GM23248 (cell line): ENCODE measurements at regions not wholly inside any gene's neighbourhood (a gene's known extent, or its start where the extent isn't known, plus 50 kb on each side); places are given as distances from the start of the nearest gene placed in this dataset.

ENCODE experiments used
- DNase-seq: peaks from one replicate; pipeline ENCODE4 v3.0.0-alpha.2; 2015
- H2AFZ ChIP-seq: fragments of 200-600 bp; sonication (generic); 2 replicates; pipeline ENCODE4 v1.6.1; 2016; ENCODE audit warnings: antibody characterized with exemption
- H3F3A ChIP-seq: fragments of 200-600 bp; sonication (generic); 2 replicates; pipeline ENCODE4 v1.6.1; 2016; ENCODE audit warnings: mild to moderate bottlenecking, antibody characterized with exemption, mixed run types; ENCODE audit not compliant: insufficient read depth
- H3K27ac ChIP-seq: fragments of 200-600 bp; sonication (generic); 2 replicates; pipeline ENCODE4 v1.5.1; 2016; ENCODE audit warnings: mild to moderate bottlenecking
- H3K27me3 ChIP-seq: fragments of 200-600 bp; sonication (generic); replicated peaks from 2 replicates; pipeline ENCODE4 v1.6.1; 2016; ENCODE audit warnings: mild to moderate bottlenecking; ENCODE audit not compliant: insufficient read depth
- H3K36me3 ChIP-seq: fragments of 200-600 bp; sonication (generic); 2 replicates; pipeline ENCODE4 v1.6.1; 2016; ENCODE audit warnings: low read depth, mild to moderate bottlenecking
- H3K4me1 ChIP-seq: fragments of 200-600 bp; sonication (generic); 2 replicates; pipeline ENCODE4 v1.6.1; 2016; ENCODE audit warnings: mild to moderate bottlenecking; ENCODE audit not compliant: insufficient read depth
- H3K4me2 ChIP-seq: fragments of 200-600 bp; sonication (generic); one replicate; pipeline ENCODE4 v1.6.1; 2016; ENCODE audit warnings: mild to moderate bottlenecking; ENCODE audit not compliant: unreplicated experiment
- H3K4me3 ChIP-seq: fragments of 200-600 bp; sonication (generic); 2 replicates; pipeline ENCODE4 v1.5.1; 2016; ENCODE audit warnings: mild to moderate bottlenecking
- H3K79me2 ChIP-seq: fragments of 200-600 bp; sonication (generic); 2 replicates; pipeline ENCODE4 v1.6.1; 2016; ENCODE audit warnings: mild to moderate bottlenecking; ENCODE audit not compliant: insufficient read depth
- H3K9ac ChIP-seq: fragments of 200-600 bp; sonication (generic); 2 replicates; pipeline ENCODE4 v1.6.1; 2016; ENCODE audit warnings: mild to moderate bottlenecking
- H3K9me2 ChIP-seq: fragments of 200-600 bp; sonication (generic); 2 replicates; pipeline ENCODE4 v1.6.1; 2016; ENCODE audit warnings: mixed run types, mild to moderate bottlenecking, moderate library complexity; ENCODE audit not compliant: insufficient read depth
- H3K9me3 ChIP-seq: fragments of 200-600 bp; sonication (generic); one replicate; pipeline ENCODE4 v1.6.1; 2017; ENCODE audit warnings: low read depth
- H4K20me1 ChIP-seq: fragments of 200-600 bp; sonication (generic); 2 replicates; pipeline ENCODE4 v1.6.0; 2016; ENCODE audit not compliant: insufficient read depth
- EZH2 ChIP-seq: fragments of 200-600 bp; sonication (generic); IDR thresholded peaks from 2 replicates; pipeline ENCODE4 v1.6.1; 2018; ENCODE audit warnings: antibody characterized with exemption, mild to moderate bottlenecking; ENCODE audit not compliant: insufficient read depth, poor library complexity, severe bottlenecking
- EZH2phosphoT487 ChIP-seq: fragments of 200-600 bp; sonication (generic); IDR thresholded peaks from 2 replicates; pipeline ENCODE4 v1.6.1; 2018; ENCODE audit warnings: antibody characterized with exemption, moderate library complexity, mild to moderate bottlenecking, low read depth; ENCODE audit not compliant: insufficient read depth
- WGBS, 2 experiments: methylation state at CpG; one replicate each; pipeline ENCODE4 v1.1.6; 2015 to 2017; ENCODE audit warnings: low lambda C conversion rate in 2 of 2, low coverage in 1 of 2; ENCODE audit errors: missing lambda C conversion rate in 2 of 2; 5-methylcytosine and 5-hydroxymethylcytosine counted together
- in situ Hi-C: fragments of 300-500 bp; cut with MboI; formaldehyde crosslinking; loops from 2 replicates; pipeline ENCODE4 v1.15.0; 2020

GRCh38 chr9:126236273-126236672 is 90.4 kb upstream of the MVB12B start:
- no peak for DNase-seq
- no peak overlapping the region for H3K4me2 ChIP-seq
- H4K20me1 ChIP-seq = no peaks in the 10 kb centered on the region
- TF ChIP-seq EZH2 = no peak
- TF ChIP-seq EZH2phosphoT487 = no peak
- H3F3A ChIP-seq = no peaks in the 10 kb centered on the region
- H3K9me2 ChIP-seq = no peaks in the 10 kb centered on the region
- no peaks in the 10 kb centered on the region for H3K4me1 ChIP-seq
- WGBS, 2 experiments = 62 to 65% methylated on average over 7 of the region's 7 CpGs
- no peaks in the 10 kb centered on the region for H3K79me2 ChIP-seq
- H3K27me3 ChIP-seq = peaks cover 8% of the 10 kb centered on the region; the same call in 1 of the 2 replicates
- no peaks in the 10 kb centered on the region for H3K36me3 ChIP-seq
- H3K27ac ChIP-seq = no peak overlapping the region
- in situ Hi-C loops = loop anchor here (25.0 kb wide), 1 partner anchor 674 kb away; no protein-coding TSS in a partner anchor
- no peaks in the 10 kb centered on the region for H3K9me3 ChIP-seq
- no peak overlapping the region for H3K4me3 ChIP-seq
- H2AFZ ChIP-seq = no peak overlapping the region
- no peak overlapping the region for H3K9ac ChIP-seq

- Histone ChIP-seq H3K4me3 (no peak overlapping the region), H3K9me3 (peaks cover 3% of the 10 kb centered on the region), H4K20me1 (no peaks in the 10 kb centered on the region), H2AFZ (no peak overlapping the region), H3K9me2 (no peaks in the 10 kb centered on the region), H3K4me1 (no peaks in the 10 kb centered on the region), H3F3A (no peaks in the 10 kb centered on the region), H3K27me3 (peaks cover 8% of the 10 kb centered on the region; the same call in 1 of the 2 replicates), H3K4me2 (no peak overlapping the region), H3K36me3 (no peaks in the 10 kb centered on the region), H3K79me2 (no peaks in the 10 kb centered on the region), H3K9ac (no peak overlapping the region), H3K27ac (no peak overlapping the region)
- no peak for TF ChIP-seq EZH2phosphoT487
- no peak for TF ChIP-seq EZH2
- DNase-seq = no peak
- WGBS, 2 experiments = 63 to 64% methylated on average over 1 to 2 of the region's 2 CpGs
- in situ Hi-C loops = loop anchor here (25.0 kb wide), 1 partner anchor 676 kb away; no protein-coding TSS in a partner anchor
Measured at GRCh38 chr9:126238415-126238814, 88.2 kb upstream of the MVB12B start.

- Histone ChIP-seq H3K4me1 (no peaks in the 10 kb centered on the region), H3K36me3 (no peaks in the 10 kb centered on the region), H3K9ac (no peak overlapping the region), H3K9me3 (peaks cover 3% of the 10 kb centered on the region), H3K4me2 (no peak overlapping the region), H3K27me3 (peaks cover 8% of the 10 kb centered on the region; the same call in 1 of the 2 replicates), H2AFZ (no peak overlapping the region), H4K20me1 (no peaks in the 10 kb centered on the region), H3K9me2 (no peaks in the 10 kb centered on the region), H3K4me3 (no peak overlapping the region), H3K27ac (no peak overlapping the region), H3K79me2 (no peaks in the 10 kb centered on the region), H3F3A (no peaks in the 10 kb centered on the region)
- WGBS, 2 experiments = 72 to 84% methylated on average over 4 of the region's 4 CpGs
- no peak for DNase-seq
- in situ Hi-C loops = loop anchor here (25.0 kb wide), 1 partner anchor 677 kb away; no protein-coding TSS in a partner anchor
- TF ChIP-seq EZH2 = no peak
- TF ChIP-seq EZH2phosphoT487 = no peak
Measured at GRCh38 chr9:126239515-126239914, 87.1 kb upstream of the MVB12B start.

GRCh38 chr9:126240835-126241234 is 85.8 kb upstream of the MVB12B start:
- Histone ChIP-seq H3K27me3 (peaks cover 8% of the 10 kb centered on the region; the same call in 1 of the 2 replicates), H4K20me1 (no peaks in the 10 kb centered on the region), H3F3A (no peaks in the 10 kb centered on the region), H3K79me2 (no peaks in the 10 kb centered on the region), H3K27ac (no peak overlapping the region), H3K9ac (no peak overlapping the region), H2AFZ (no peak overlapping the region), H3K9me2 (no peaks in the 10 kb centered on the region), H3K4me1 (no peaks in the 10 kb centered on the region), H3K36me3 (no peaks in the 10 kb centered on the region), H3K4me3 (no peak overlapping the region), H3K4me2 (no peak overlapping the region), H3K9me3 (peaks cover 3% of the 10 kb centered on the region)
- TF ChIP-seq EZH2 (no peak), EZH2phosphoT487 (no peak)
- DNase-seq = no peak
- 0 to 13% methylated on average over 1 of the region's 1 CpG for WGBS, 2 experiments
- in situ Hi-C loops = loop anchor here (25.0 kb wide), 1 partner anchor 679 kb away; no protein-coding TSS in a partner anchor
